GM18907 (cell line): ENCODE measurements at regions not wholly inside any gene's neighbourhood (a gene's known extent, or its start where the extent isn't known, plus 50 kb on each side); places are given as distances from the start of the nearest gene placed in this dataset.
A peak's percentile ranks its signal among the peaks of the same experiment; 100 is the strongest.
"Not testable (repeated sequence)": the region's sequence is repeated elsewhere in the genome, so short reads cannot be mapped to it uniquely, and the experiment has no call there.

Source experiments
- ATAC-seq: cut with Tn5 transposase; IDR thresholded peaks from one replicate; pipeline ENCODE4 v1.9.1; 2021; ENCODE audit warnings: mild to moderate bottlenecking, moderate library complexity; ENCODE audit not compliant: unreplicated experiment

DNA sequence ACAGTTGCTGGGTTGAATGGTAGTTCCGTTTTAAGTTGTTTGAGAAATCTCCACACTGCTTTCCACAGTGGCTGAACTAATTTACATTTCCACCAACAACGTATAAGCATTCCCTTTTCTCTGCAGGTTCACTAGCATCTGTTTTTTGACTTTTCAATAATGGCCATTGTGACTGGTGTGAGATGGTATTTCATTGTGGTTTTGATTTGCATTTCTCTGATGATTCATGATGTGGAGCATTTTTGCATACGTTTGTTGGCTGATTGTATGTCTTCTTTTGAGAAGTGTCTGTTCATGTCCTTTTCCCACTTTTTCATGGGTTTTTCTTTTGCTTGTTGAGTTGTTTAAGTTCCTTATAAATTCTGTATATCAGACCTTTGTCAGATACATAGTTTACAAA, 150.2 kb upstream of the MAP3K1 start:
- ATAC-seq = not testable (repeated sequence)

DNA sequence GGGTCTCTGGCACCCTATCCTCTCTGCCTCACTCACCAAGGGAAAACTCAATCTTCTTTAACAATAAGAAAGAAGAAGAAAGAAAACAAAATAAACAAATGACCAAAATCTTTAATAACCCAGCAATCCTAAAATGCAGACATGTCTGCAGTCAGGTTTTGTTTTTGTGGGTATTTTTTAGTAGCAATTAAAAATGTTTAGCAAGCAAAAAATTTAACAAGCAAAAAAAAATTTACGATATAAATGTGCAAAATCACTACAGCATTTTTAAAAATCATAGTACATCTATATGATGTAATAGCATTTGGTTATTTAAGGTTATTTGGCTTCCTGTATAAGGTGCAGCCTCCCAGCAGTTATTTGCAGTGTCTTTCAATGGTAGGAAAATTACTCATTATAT, 151.3 kb upstream of the MAP3K1 start:
- ATAC-seq = no peak

DNA sequence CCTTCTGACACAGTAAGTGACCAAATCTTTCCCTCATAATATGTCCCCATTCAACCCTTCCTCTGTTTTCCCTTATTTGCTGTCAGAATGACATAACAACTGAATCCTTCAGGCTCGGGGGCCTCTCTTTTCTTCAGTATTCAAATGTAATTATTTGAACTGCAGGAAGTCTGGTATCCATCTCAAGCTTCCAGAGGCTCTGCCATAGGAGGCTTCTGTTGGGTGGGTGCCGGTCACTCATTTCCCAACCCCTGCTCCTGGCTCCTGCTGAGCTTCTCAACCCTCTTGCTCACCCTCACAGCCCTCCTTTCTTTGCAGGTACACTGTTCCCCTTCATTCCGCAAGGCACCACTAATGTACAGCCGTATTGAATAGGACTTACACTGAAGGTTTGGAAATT, 151.8 kb upstream of the MAP3K1 start:
- ATAC-seq = no peak

DNA sequence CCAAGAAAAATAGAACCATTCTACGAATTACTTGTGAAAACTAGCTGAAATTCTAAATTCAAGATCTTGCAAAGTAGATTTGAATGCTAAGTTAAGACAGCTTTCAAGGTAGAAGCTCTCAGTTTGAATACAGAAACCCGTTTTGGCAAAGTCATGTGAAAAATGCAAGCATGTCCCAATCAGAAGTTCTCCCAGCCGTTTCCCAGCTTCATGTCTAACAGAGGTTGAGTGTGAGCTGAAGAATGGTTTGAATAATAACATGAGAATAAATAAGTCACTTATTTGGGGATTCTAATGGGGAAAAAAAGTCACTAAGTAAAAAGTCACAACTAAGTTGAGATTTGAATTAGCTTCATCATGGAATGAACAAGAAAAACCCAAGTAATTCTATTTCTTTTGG, 152.5 kb upstream of the MAP3K1 start:
- ATAC-seq = no peak

DNA sequence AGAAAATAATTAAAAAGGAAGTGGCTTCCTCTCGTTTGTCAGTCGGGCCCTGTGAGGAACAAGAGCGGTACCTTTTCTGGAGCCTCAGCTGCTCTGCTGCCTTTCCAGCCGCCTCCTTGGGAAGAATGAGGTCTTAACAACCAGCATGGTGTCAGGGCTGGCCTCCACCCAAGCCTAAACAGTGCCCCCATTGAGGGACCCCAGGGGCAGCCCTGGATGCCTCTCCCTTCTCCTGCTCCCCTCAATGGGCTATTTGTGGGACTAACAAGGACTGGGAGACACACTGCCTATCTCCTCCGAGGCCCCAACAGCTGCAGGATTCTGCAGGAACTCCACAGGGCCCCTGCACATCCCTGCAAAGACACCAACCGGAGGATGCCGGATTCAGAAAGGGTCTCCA, 155.4 kb upstream of the MAP3K1 start:
- no peak for ATAC-seq

DNA sequence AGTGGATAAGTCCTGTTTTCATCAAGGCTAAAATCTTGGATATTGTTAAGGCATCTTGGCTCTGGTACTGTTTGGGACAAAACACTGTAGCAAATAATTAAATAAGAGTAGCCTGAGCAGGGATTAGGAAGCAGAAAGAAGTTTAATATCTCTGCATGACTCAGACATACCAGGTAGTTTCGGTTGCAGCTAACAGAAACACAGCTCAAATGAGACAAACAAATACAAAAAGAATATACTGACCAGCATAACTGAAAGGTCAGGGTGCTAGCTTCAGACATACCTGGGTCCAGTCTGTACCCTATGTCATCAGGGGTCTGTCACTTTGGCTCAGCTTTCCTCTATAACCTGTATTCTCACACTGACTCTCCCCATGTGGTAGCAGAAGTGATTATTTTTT, 156.4 kb upstream of the MAP3K1 start:
- no peak for ATAC-seq

DNA sequence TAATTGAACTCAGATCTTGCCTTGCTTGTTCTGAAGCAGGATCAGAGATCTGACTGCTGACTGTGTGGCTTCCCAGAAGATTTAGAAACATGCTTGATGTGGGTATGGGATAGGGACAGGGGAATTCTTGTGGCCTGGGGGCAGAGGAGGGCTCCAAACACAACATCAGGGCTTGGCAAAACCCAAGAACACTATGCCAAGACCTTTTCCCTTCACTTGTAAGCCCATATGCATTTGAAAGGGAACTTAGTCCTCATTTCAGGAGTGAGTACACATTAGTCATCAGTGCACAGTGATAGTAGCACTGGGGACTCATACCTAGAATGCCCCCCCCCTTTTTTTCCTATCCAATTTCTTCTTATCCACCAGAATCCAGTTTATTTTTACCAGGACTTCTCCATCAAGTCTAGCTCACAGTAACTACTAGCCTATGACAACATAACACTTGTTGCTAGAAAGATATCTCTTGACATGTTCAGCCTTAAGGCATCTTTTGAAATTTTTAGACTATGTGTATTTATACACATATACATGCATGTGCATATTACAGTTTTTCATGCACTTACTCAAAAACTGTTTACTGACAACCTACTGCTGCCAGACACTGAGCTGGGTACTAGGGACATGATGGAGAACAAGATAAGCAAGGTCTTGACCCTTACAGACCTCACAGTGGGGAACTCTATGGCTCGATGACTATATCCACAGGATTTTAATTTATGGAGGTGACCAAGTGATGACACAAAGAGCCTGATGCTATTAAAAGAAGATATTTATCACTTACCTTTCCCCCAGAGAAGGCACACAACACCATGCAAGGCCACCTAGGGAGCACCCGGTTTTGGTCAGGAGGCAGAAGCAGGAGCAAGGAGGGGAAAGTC, 158.3 kb upstream of the MAP3K1 start:
- no peak for ATAC-seq

DNA sequence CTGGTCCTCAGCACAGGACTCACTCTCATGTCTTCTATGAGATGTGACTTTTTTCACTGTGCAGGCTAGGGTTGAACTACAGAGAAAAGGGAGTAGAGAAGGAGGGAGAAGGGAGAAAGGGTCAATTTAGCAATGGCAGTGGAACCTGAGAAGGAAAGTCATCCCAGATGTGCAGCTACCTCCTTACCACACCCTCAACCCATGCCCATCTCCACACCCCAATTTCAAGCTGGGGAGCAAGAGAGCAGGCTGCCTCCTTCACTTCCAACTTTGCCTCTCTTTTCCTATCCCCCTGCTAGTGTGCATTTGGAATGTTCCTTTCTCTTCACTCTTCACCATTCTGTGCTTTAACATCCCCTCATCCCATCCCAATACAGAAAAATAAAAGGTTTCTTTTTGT, 163.5 kb upstream of the MAP3K1 start:
- no peak for ATAC-seq

DNA sequence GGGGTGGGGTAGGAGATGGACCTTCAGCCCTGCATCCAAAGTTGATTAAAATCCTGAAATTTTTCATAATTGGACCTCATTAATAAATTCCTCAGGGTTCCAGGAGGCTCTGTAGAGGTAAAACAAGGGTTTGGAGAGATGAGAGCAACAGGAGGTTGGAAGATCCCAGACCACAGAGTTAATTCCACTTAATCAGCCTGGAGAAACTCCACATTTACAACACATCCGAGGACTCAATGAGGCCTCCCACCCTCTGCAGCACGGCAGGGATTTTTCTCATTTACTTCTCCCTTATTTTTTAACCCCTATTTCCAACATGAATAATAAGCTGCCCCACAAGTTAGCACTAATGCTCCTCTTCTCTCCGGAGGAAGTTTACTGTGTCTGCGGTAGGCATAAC, 165.0 kb upstream of the MAP3K1 start:
- no peak for ATAC-seq

DNA sequence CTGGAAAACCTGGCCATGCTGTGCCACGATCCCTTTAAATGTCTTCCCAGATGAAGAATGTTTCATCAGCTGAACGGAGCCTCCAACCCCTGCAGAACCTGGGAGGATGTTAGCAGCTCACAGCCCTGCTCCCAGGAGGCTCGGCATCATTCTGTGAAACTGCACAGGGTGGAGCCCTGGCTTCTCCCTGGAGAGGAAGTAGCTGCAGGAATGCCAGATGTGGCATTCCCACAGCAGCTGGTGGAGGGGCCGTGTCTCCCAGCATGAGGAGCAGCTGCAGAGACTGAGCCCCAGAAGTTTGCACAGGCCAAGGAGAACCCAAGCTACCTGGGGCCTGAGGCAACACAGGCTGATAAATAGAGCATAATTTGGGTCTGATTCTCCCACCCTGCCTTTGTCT, 165.8 kb upstream of the MAP3K1 start:
- no peak for ATAC-seq

DNA sequence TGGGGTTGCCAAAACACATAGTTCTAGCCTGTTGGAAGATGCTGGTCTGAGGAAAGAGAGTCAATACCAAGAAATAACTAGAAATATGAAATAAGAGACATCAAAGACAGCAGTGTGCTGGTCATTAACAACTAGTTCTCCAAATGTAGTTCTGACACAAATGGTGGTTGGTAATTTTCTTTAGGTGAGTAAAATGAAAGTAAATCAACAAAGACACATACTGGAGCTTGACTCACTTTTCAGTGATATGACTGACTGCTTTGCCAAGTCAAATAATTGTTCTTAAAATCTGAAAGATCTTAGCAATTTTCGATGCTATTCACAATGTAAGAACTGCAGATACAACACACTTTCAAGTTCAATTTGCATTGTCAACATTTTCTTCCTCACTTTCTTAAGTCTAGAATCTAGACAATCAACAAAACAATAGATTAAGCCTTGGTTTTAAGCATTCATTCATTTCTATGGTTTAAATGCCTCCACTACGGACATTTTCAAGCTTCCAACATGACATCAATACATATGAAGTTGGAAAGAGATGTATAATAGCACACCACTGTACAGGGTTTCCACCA, 166.8 kb upstream of the MAP3K1 start:
- ATAC-seq = no peak

DNA sequence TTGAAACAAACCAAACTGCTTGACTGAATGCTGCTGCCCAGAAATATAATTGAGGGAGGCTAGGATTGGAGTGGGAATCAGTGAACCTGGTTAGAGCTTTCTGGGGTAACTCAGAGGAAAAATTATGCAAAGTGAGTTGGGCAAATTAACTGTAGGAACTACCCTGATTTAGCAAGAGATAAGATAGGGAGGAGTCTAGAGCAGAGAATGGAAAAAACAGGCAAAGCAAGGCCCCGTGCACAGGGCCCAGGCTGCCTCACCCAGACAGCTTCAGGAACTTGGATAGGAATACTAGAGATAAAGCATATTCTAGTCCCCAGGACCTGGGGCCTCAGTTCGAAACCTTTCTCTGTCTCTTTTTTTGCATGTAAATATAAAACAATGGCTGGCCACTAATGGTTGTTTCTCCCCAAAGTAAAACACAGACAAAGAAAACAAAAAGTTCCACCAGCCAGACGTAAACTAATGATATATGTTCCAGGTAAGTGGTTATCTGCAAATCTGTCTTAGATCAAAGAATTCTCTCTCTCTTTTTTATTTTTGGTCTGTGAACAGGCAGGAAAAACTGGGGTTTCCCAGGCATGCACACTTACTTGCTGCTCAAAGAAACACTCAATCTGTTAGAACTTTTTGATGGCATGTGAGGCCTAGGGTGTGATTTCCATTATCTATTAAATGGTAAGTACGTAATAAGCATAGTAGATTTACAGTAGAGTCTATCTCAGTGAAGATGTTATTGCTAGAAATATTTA, 168.1 kb upstream of the MAP3K1 start:
- ATAC-seq = no peak

DNA sequence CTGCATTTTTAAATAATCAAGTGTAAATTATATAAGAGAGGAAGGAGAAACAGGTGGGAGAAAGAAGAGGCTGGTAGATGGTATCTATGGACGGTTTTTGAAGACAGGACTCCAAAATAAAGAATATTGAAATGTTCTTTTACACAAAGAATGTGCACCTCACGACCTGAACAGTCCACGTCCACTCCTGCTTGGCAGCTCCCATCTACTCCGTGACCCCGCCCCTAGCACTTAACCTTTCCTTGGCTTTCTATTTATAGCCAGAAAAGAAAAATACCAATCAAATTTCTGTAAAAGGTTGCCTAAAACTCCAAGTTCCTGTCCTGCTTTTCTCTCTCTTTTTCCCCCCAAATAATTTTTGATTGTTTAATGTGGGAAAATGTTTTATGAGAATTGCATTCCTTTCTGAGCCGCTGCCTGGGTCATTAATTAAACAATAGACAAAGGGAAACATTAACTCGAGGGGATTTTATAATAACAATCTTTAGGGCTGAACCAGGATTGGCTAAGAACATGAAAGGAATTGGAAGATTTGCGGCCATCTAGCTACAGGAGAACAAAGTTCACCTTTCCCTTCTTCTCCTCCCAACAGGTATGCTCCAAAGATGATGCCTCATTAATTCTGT, 173.6 kb upstream of the MAP3K1 start:
- no peak for ATAC-seq

DNA sequence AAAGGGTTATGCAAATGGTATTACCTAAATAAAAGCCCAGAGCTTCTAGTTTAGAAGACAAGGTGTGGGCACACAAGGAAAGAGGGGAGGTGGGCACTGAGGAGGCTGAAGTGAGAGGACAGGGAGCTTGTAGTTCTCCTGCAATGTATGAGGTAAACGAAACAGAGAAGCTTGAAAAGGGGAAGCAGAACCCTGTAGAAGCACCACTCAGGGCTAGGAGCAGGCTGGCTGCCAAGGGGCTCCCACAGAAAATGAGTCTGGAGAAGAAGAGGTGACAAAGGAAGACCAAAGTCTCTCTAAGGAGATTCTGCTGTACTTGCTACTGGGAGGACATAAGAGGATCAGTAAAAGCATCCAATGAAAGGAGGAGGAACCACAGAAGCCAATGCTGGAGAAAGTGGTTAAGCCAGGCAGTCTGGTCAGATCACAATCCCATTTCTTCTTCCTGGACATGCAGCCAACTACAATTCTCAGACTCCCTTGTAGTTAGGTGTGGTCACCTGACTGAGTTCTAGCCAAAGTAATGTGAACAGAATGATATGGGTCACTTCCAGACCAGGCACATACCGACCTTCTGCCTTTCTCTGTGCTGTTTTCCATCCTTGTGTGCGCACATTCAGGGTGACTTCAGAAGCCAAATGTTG, 174.5 kb upstream of the MAP3K1 start:
- peak; percentile 51 for ATAC-seq

DNA sequence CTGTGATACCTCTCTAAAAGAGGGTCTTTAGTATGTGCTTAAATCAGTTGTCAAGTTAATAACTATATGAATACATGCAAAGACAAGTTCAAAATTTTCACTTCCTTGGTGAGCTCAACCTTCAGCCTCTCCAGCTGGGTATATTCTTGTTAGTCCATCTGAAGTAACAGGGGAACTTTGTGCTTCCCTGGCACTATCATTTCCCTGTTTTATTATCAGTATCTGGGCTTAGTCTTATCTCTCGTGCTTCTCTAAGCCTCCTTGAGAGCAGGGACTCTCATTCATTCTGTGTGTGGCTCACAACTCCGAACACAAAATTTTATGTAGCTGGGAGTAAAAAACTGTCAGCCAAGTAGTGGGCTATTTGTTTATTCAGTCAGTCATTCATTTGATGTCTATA, 175.9 kb upstream of the MAP3K1 start:
- no peak for ATAC-seq

DNA sequence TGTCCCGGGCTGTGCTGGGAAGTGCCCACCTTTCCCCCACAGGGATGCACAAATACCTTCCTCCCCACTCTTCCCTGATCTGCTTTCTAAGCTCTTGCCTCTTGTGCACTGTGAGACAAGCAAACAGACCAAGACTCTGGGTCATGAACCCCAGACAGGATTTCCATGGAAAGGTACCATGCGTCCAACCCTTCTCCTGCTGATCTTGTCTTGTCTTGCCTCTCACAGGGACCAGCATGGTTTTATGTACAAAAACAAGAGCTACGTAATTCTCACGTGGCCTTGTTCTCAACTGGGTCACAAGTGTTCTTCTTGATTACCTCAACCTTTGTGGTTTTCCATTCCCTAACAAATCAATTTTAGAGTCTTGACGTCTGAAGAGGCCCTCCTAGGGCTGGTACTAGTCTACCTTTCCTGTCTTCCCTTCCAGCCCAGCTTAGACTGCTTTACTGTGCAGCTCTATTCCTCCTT, 176.5 kb upstream of the MAP3K1 start:
- no peak for ATAC-seq

DNA sequence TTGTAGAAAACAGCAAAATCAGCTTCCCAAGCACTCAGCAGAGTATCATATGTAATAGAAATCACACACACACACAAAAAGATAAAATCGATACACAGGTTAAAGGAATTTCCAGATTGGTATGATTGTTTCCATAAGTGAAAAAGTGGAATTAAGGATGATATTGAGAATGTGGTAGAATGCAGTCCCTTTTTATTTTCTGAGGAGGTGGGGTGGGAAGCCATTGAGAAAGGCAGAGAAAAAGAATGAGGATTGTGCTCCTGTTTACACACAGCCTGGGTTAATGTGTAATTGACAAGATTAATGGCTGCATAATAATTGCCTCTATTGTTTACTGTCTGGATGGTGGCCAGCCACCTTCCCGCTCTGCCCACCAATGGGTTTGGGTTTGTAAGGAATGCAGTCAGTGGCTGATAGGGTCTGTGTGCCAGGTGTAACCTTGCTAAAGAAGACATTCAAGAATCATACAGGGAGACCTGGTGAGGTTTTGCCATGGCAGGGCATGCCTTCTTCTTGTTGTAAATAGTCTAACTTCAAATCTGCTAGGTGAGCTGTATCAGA, 177.2 kb upstream of the MAP3K1 start:
- no peak for ATAC-seq

DNA sequence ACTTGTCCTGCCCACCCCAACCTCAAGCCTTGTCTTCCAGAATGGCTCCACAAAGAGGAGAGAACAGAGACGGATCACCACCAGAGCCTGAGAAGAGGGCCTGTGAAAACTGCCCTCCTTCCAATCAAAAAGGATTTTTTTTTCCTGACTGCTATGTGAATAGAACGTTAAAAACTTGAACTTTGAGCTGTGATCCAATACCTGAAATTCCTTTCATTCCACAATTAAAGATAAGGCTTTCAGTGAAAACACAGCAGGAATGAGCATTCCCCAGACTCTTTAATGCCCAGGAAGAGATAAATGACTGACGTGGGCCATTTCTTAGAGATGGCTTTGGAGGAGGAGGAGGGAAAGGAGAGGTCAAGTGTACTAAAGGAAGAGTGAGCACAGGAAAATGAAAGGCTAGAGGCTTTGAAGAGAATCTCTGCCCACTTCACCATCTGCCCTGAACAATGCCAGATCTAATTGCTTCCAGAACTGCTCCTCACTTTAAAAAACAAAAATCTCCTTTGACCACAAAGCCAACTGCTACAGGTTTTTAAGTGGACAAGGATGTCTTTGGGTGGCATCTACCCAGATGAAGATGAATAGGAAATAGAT, 177.9 kb upstream of the MAP3K1 start:
- ATAC-seq = no peak

DNA sequence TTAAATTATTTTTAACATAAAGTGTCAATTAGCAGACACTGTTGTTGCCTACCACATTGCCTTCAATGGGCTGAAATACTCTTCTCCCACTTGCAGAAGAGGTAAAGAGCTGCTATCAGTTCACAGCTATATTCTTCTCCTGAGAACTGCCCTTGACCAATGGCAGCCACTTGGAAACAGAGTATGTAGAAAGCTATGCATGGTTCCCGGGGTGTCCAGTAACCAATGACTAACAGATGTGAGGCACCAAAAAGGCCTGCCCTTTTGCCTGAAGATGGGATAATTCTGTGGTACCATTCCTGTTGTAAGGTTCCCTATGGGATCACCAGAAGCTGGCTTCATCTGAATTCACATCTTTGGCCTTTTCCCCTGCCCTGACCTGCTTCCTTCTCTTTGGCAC, 181.4 kb upstream of the MAP3K1 start:
- ATAC-seq = no peak

DNA sequence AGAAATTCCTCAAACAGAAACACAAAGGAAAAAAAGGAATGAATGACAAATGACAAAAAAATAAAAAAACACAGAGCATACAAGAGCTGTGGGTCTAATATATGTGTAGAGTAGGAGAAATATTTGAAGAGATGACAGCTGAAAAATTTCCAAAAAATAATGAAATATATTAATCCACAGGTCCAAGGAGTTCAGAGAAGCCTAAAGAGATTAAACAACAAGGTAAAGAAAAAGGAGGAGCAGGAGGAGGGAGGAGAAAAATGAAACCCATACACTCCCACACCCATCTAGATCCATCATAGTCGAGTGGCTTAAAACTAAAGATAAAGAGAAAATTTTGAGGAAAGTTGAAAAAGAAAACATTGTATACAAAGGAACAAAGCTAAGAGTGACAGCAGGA, 182.4 kb upstream of the MAP3K1 start:
- no peak for ATAC-seq
